NCI-H345 treated with DMSO at 0.1 percent for 48 hours (cell line): ENCODE measurements at regions not wholly inside any gene's neighbourhood (a gene's known extent, or its start where the extent isn't known, plus 50 kb on each side); places are given as distances from the start of the nearest gene placed in this dataset.
"Not testable (repeated sequence)": the region's sequence is repeated elsewhere in the genome, so short reads cannot be mapped to it uniquely, and the experiment has no call there.

ENCODE experiments used
- DNase-seq: peaks from one replicate; lab custom pipeline; 2025; ENCODE audit not compliant: unreplicated experiment; lab: John Stamatoyannopoulos, UW

- DNase-seq: no peak
These were observed 389.0 kb upstream of the LMCD1 start for GRCh38 chr3:8112587-8112986.

GRCh38 chr3:8113626-8114025 is 388.0 kb upstream of the LMCD1 start:
- DNase-seq: no peak

- DNase-seq: no peak
These were observed 372.9 kb upstream of the LMCD1 start for GRCh38 chr3:8128686-8129085.

- DNase-seq: no peak
These were observed 365.1 kb upstream of the LMCD1 start for GRCh38 chr3:8136553-8136952.

GRCh38 chr3:8143186-8143585 is 358.4 kb upstream of the LMCD1 start:
- no peak for DNase-seq

- no peak for DNase-seq
These were observed 356.0 kb upstream of the LMCD1 start for GRCh38 chr3:8145661-8146060.

GRCh38 chr3:8147711-8148110 is 353.9 kb upstream of the LMCD1 start:
- no peak for DNase-seq

- no peak for DNase-seq
These were observed 348.7 kb upstream of the LMCD1 start for GRCh38 chr3:8152821-8153418.

GRCh38 chr3:8153800-8154199 is 347.8 kb upstream of the LMCD1 start:
- no peak for DNase-seq

GRCh38 chr3:8154617-8155016 is 347.0 kb upstream of the LMCD1 start:
- no peak for DNase-seq

- no peak for DNase-seq
These were observed 345.5 kb upstream of the LMCD1 start for GRCh38 chr3:8156138-8156537.

GRCh38 chr3:8156831-8157230 is 344.8 kb upstream of the LMCD1 start:
- DNase-seq: no peak

GRCh38 chr3:8157640-8158039 is 344.0 kb upstream of the LMCD1 start:
- DNase-seq: no peak

- DNase-seq: no peak
These were observed 337.5 kb upstream of the LMCD1 start for GRCh38 chr3:8164145-8164544.

- DNase-seq: no peak
These were observed 335.6 kb upstream of the LMCD1 start for GRCh38 chr3:8166014-8166413.

GRCh38 chr3:8170971-8171508 is 330.6 kb upstream of the LMCD1 start:
- no peak for DNase-seq

- no peak for DNase-seq
These were observed 327.7 kb upstream of the LMCD1 start for GRCh38 chr3:8173892-8174291.

GRCh38 chr3:8176759-8177483 is 324.7 kb upstream of the LMCD1 start:
- not testable (repeated sequence) for DNase-seq

GRCh38 chr3:8178516-8178915 is 323.1 kb upstream of the LMCD1 start:
- DNase-seq: not testable (repeated sequence)

GRCh38 chr3:8182904-8183303 is 318.7 kb upstream of the LMCD1 start:
- no peak for DNase-seq

- DNase-seq: no peak
These were observed 318.0 kb upstream of the LMCD1 start for GRCh38 chr3:8183627-8184026.

- DNase-seq: no peak
These were observed 315.4 kb upstream of the LMCD1 start for GRCh38 chr3:8186213-8186612.

GRCh38 chr3:8187996-8188395 is 313.6 kb upstream of the LMCD1 start:
- DNase-seq: no peak
